ENCODE measurements at regions not wholly inside any gene's neighbourhood (a gene's known extent, or its start where the extent isn't known, plus 50 kb on each side); places are given as distances from the start of the nearest gene placed in this dataset.

DNA sequence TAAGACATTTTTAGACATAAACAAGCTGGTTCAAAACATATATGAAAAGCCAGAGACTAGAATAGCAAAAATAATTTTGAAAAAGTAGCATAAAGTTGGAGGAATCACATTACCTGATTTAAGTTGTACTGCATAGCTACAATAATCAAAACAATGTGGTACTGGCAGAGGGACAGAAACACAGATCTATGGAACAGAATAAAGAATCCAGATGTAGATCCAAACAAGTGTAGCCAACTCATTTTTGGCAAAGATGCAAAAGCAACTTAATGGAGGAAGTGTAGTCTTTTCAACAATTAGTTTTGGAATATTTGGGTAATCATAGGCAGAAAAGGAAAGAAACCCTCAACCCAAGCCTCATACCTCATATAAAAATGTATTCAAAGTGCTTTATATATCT is 278.7 kb upstream of the ZNF521 start:
- DNase-seq = no peak

DNA sequence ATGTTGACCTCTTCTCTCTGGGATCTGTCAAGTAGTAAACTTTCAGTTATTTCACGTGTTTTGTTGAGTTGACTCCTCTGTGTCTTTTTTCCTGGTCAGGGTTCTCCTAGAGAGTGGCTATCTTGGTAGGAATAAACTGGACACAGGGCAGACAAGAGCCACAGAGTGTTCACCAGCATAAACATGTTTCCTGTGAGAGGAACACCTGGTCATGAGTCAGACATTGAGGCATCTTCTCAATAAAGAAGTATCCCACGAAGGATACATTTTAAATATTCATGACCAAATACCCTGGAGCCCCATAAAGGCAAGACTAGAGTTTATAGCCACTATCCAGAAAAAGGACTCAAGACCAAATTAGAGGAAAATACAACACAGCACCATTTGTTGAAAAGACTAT is 269.7 kb upstream of the ZNF521 start:
- DNase-seq = no peak

DNA sequence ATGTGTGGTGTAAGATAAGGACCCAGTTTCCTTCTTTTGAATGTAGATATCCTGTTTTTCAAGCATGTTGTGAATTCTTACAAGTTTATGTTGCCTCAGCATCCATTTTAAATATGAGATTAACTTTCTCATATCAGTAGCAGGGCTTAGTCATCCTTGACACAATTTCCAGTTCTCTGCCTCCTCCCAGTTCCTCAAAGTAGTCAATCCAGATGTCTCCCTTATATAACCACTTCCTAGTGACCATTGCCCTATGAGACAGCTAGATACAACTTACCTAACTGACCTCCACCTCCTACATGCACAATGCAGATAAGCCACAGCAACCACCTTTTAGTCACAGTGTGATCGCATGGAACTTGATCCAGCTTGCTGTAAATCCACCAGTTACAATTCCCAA is 269.2 kb upstream of the ZNF521 start:
- no peak for DNase-seq

DNA sequence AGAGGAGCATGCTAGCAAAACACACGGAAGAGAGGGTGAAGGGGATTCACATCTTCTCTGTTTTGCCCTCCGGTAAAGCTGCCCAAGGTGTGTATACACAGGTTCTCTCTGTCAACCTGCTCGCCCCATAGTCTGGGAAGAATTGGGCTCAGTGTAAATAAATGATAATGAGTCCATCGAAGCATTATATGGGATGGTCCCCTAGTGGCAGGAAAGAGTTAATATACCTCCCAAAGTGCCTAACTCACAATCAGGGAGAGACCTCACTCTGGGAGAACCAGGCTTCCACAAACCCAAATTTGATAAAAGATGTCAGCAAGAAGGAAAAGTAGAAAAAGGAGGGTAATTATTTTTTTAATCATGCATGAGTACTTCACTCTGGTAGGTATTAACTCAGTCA is 262.2 kb upstream of the ZNF521 start:
- DNase-seq = no peak

DNA sequence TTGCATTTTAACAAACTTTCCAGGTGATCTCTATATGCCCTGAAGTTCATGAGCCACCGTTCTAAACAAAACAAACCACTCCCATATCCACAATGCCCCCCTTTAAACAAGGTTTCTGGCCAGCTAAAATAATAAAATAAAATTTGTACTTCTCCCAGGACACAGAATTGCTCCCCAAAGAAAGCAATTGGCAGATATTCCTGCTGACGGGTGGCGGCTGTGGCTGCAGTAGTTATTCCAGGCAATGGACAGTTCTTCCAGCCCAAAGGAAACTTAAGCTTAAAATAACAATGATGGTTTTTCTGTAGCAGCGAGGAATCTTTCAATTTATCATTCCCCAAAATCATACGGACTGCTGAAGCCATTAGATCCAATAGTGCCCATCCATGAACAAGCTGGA is 260.5 kb upstream of the ZNF521 start:
- DNase-seq = no peak

DNA sequence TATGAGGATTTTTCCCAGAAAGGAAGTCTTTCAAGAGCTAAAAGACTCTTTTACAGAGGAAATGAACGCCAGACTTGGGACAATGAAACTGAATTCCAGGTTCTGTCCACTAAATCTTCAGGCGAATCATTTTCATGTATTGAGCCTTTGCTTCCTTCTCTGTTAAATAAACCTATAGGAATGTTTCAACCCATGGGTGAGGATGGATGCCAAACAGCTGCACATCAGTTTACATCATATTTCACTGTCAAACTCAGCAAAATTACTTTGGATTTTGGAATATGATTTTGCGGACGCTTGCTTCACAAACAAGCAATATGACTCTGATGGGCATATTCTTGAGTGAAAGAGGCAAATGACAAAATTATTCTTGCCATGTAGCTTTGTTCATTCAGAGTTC is 256.1 kb upstream of the ZNF521 start:
- no peak for DNase-seq

DNA sequence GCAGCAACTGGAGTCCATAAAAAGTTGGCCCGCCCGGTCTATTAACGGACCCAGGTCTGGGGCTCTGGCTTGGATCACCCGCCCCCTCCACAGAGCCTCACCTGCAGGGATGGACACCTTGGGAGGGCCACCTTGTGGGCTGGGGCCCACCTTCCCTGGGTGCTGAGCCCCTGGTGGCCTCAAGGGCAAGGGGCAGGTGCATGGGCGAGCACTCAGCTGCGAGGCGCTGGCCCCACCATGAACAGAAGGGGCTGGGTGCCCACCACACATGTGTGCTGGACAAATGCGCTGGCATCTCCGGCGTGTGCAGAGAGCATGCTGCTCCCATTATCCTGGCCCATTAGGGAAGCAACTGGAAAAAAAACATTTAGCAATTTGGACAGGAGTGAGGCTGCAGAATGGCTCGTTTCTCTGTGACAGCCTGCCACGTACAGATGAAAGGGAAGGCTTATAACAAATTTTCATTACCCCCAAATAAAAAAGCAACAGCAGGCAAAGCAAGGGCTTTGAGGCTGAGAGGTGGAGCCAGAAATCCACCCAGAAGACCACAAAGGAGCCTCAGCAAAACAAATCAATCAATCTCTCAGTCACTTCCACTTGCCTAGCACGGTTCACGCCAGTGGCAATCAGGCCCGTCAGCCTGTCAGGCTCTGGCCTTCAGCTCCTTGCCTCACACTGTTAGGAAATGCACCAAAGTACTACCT is 253.1 kb upstream of the ZNF521 start:
- DNase-seq = no peak

DNA sequence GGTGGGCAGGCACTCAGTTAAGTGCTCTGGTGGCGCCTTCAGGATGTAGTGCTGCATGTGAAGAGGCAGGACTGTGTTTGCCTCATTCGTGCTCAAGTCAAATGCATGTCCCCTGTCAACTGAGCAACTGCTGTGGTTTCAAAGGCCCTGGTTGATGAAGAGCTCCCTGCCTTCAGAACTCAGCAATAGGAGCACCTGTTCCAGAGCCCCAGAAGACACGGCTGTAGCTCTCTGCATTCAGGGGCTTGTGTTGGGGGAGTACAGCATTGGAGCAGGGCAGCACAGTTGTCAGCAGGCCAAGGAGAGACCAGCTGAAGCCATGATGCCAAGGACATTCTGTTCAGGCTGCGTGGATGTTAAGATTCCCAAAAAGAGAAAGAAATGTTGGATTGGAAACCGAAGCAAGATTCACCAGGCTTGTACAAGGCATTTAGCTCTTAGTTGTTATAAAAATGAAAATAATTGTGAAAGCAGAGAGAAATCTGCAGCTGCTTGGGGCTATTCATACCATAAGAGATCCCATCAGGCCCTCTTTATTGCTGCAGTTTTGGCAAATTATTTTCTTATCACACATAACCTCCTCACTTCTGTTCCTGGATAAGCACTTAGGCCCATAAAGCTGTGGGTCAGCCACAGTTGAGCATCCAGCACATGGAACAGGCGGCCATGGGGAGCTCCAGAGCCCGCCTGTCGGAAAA is 252.4 kb upstream of the ZNF521 start:
- no peak for DNase-seq

DNA sequence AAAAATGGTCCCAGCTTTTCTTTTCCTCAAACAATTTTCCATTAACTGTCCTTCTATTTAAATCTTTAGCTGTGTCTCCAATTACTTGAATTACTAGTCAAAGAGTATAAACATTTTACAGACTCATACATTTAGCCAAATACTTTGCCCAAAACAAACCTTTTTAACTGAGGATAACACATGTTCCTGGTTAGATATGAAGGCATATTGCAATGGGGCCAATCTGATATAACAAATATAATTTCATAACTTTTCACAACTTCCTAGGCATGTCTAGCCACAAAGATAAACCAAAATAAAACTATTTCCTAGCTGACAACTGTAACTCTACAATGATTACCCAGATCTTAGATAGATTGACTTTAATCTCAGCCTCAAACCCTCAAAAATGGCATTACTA is 247.5 kb upstream of the ZNF521 start:
- no peak for DNase-seq

DNA sequence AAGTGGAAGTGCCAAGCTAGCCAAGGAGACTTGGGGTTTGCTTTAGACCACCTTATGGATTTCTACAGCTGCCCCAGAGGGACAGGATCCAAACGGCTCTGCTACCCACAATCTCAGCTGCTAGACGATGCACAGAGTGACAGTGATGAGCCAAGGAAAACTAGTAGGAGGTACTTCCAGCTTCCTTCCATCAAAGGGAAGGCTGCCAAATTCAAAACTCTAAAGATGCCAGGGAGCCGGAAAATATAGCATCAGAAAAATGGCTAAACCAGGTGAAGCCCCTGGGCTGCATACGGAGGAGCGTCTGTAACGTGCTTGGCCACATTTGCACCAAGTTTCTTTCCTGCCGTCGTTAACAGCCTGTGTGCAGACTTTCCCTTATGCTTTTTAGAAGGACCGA is 245.5 kb upstream of the ZNF521 start:
- no peak for DNase-seq

DNA sequence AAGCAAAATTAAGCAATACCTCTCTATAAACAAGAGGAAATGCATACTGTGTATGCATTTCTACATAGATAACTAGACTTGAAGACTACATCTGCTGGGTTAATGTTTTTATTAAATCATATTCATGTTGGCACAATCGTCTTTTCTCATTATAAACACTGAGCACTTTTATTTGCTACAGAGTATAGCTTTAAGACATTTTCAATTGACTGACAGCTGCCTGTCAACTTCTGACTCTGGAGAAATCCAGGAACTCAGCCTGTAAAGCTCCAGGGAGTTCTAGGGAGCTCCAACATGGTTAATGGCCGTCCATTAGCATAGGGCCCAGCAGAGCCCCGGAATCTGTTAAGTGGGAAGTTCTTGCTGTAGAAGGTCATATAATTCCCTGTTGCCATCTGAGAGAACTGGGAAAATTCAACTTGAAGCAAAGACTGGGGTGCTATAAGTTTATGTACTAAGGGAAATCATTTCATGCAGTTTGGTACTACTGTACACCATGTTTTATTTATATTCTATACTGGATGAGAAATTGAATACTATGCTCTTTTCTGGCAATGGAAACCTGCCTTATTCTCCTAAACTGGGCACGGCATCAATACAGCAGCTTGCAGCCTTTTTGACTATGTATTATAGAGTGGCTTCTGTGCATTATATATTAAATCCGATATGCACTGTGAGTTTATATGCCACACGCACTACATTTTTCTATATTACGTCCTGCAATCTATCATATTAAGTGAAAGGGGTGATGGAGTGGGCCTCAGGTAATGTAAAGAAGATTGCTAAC is 243.5 kb upstream of the ZNF521 start:
- DNase-seq = no peak

DNA sequence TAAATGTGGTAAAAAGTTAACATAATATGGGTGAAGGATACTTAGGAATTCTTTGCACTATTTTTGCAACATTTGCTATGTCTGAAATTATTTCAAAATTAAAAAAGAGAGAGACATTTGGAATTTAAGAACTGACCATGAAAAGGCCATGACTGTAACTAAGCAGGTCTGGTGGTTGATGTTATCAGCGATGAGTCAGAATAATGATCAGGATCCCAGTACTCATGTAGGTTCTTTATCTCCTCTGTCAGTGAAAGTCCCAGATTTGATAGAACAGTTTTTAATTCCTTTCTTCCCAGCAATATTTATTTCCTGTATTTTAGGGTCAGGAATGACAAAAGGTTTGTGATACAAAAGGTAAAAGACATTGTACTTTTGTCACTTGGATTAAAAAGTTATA is 242.4 kb upstream of the ZNF521 start:
- DNase-seq = no peak

DNA sequence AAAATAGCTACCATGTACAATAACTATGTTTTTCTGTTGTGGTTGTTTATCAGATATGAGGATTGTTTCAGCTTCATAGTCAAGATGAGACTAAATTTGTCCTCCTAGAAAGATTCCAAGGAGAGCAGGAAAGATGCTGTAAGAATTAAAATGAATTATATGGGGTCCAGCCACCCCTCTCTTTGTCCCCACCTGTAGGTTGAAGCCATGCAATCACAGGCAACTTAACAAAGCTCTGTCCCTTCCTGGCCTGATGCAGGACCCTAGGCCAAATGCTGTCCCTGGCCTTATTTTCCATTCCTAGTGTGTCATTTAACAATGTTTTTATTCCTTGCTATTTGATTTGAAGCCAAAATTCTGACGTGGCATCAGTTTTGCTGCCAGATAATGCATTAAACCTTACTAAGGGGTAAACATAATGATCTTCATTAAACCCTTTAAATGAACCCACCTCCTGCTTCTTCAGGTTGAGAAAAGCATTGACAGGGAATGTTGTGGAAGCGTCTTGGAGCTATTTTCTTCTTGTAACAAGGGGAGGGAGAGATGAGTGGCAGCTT is 240.9 kb upstream of the ZNF521 start:
- DNase-seq = no peak

DNA sequence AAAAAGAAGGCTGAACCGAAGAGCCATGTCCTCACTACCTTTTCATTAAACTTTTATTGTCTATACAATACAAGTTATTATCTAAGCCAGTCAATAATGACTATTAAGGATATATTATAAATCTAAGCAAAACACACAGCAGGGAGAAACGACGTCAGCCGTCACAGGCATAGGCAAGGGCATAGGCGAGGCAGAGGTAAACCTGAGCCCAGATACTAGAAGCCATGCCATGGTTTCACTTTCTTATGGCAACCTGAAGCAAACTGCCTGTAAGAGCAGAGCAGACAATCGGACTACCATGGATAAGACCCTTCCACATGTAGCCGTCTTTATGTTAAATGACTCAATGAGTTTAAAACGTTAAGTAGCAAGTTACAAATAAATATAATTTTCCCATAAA is 238.5 kb upstream of the ZNF521 start:
- no peak for DNase-seq

DNA sequence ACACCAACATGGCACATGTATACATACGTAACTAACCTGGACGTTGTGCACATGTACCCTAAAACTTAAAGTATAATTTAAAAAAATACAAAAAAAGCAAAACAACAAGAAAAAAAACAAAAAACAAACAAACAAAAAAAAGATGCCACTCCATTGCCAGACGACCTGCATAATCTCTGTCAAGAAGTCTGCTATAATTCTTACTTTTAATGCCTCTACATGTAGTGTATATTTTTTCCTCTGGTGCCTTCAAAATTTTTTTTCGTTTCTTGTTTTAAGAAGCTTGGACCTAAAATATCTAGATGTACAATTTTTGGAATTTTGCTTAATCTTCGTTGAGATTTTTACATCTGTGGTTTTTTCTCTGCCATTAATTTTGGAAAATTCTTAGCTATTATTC is 235.6 kb upstream of the ZNF521 start:
- DNase-seq = no peak

DNA sequence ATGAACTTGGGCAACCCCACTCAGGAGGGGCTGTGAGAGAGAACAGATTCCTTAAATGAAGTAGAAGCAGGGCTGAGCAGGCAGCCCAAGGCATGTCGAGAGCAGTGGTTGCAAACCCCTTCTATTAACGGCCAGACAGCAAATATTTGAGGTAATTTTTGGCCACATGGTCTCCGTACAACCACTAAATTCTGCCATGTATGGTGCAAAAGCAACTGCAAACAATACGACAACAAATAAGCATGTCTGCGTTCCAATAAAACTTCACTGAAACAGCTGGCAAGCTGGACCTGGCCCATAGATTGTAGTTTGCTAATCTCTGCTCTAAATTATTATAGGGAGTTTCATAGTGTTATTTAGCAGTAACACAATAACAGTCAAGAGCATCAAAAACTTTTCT is 217.0 kb upstream of the ZNF521 start:
- no peak for DNase-seq

DNA sequence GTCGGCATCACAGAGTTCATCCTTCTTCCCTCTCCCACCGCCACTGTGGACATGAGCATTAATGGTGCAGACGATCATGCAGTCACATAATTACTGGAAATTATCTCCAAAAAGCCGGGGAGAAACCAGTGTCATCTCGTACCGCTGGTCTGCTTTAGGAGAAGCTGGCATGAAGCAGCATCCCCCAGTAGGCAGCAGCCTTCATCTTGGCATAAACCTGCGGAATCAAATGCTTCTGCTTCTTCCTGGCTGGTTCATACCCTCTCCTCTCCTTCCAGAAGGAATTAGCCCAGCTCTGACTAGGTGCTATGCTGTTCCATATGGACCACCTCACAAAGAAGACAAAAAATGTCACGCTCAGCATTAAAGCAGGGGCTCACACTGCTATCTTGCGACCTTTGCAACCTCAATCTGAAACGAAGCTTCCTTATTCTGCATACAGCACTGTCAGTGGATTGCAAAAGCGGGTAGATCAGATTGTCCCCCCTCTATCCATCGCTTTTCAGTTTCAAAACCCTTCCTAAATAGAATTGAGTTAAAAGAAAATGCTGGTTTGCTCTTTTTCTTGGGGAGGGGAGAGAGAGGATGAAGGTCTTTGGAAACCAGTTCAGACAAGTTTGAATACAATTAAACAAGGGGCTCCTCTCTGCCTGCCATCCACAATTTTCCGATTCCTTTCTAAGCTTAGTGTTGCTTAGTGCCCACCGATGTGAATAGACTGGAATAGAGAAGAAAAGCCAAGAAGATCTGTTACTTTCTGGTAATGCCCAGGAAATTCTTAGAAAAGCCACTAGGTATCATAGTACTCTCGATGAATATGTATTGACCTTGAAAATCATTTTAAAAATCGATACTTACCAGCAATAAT is 212.1 kb upstream of the ZNF521 start:
- DNase-seq = no peak

DNA sequence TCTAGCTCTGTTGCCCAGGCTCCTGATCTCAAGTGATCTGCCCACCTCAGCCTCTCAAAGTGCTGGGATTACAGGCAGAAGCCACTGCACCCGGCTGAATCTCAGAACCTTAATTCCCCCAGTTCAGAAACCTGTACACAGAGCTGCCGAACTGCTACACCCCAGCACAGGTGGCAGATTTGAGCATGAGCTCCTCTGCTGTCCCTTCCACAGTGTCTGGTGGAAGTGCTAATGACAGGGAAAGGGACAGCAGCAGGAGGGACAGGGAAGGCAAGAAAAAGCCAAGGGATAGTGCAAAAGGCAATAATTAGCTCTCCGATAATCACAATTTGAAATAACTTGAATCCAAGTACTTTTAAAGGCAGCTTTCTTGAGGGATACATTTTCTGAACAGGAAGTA is 211.4 kb upstream of the ZNF521 start:
- DNase-seq = no peak

DNA sequence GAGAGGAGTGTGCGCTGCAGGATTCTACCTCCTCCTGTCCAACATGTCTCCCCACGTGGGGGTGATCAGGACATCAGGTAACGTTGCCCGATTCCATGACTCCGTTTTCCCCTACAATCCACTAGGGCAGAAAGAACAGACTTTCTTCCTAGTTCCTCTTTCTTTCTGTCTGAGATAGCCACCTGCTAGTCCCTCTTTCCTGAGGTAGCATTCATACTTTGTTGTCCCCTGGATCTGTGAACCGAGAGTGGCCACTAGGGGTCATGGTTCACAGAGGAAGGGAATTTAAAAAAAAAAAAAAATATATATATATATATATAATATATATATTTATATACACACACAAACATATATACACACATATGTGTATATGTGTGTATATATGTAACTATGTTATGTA is 210.0 kb upstream of the ZNF521 start:
- DNase-seq = no peak

DNA sequence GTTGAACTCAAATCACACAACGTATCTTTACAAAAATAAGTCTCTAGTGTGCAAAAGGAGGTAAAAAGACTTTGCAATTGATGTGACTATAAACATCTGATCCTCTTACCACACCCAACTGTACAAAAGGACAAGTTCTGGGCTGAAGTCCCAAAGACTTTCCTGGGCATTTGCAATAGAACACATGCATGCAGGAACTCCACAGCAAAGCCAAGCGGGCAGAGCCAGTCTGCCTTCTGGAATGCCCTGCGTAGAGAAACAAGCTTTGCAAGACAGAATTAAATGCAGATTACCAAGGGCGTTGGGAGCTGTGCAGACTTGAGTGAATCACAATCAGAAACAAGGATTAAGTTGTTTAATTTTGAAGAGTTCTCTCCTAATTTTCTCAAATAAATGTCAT is 208.4 kb upstream of the ZNF521 start:
- no peak for DNase-seq

DNA sequence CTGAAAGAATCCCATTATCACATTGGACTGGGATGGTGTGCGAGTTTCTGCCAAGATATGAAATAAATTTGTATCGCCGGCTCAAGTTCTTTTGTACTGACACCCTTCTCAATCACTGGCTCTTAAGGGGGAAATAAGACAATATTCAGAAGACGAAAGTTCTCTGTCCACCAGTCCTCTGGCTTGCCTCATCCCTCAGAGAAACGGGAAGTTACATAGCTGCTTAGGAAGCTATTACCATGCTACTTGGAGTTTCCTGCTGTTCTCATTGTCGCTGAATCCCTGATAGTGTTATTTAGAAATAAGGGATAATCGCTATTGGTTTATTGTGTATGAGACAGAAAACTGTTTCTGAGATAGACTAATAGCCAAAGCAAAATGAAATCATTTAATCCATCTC is 205.0 kb upstream of the ZNF521 start:
- DNase-seq = no peak

DNA sequence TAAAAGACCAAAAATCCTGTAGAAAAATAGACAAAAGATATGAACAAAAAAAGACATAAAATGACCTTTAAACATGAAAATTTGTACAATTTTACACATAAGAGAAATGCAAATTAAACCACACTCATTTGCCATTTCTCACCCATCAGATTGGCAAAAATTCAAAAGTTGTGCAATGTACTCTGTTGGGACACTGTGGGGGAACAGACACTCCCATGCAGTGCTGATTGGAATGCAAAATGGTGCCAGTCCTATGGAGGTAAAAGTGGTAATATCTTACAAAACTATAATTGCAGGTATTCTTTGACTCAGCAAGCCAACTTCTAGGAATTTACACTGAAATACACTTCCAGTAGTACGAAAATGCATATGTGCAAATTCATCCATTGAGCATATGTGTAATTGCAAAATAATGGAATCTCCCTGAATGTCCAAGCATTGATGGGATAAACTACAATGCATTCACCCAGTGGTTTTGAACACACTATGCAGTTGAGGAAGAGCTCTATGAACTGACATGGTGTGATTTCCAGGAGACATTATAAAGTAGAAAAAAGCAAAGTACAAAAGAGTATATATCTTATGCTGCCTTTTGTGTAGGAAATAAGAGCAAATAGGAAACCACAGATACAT is 201.8 kb upstream of the ZNF521 start:
- DNase-seq = no peak

Measured in CD4-positive, alpha-beta T cell treated with Interferon gamma for 1 hour (primary cell).